Neural crest cell (in vitro differentiated cells): ENCODE measurements at regions not wholly inside any gene's neighbourhood (a gene's known extent, or its start where the extent isn't known, plus 50 kb on each side); places are given as distances from the start of the nearest gene placed in this dataset.

ENCODE experiments used
- DNase-seq: peaks from one replicate; pipeline ENCODE4 v3.0.0; 2021; ENCODE audit warnings: low read depth, mixed read lengths, low spot score
- H3K27ac Mint-ChIP-seq: one replicate; pipeline ENCODE4 v1.8.0; 2021; ENCODE audit warnings: mild to moderate bottlenecking, mixed read lengths; ENCODE audit not compliant: unreplicated experiment
- H3K27me3 Mint-ChIP-seq: 2 replicates; pipeline ENCODE4 v1.8.0; 2021; ENCODE audit warnings: low read depth, mild to moderate bottlenecking, mixed read lengths
- H3K36me3 Mint-ChIP-seq: 2 replicates; pipeline ENCODE4 v1.8.0; 2021; ENCODE audit warnings: low read depth, mild to moderate bottlenecking, mixed read lengths
- H3K4me1 Mint-ChIP-seq: 2 replicates; pipeline ENCODE4 v1.8.0; 2021; ENCODE audit warnings: mixed read lengths
- H3K4me3 Mint-ChIP-seq: one replicate; pipeline ENCODE4 v1.8.0; 2021; ENCODE audit warnings: mild to moderate bottlenecking, mixed read lengths
- H3K9me3 Mint-ChIP-seq: 2 replicates; pipeline ENCODE4 v1.8.0; 2021; ENCODE audit warnings: mixed read lengths
- TF ChIP-seq, protein P1 (sequence below): fragments of 200-600 bp; sonication (generic); conservative IDR thresholded peaks from 2 replicates; pipeline ENCODE4 v1.5.0; 2021; ENCODE audit warnings: antibody characterized with exemption, mild to moderate bottlenecking

DNA sequence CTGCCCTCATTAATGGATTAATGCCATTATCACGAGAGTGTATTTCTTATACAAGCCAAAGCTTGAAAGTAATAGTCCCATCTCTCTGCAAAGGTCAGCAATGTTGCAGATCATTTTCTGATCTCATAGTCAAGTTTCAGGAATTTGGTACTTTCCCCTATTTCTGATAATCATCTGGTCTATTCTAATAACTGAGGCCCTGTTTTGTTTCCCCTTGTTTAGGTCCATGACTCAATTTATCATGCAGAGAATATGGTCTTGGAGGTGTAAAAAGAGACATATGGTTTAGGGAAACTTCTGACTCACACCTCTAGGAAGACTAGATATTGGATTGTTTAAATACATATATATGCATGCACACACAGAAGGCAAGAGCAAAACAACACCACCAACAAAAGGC is 339.3 kb upstream of the NUDT12 start:
- H3K9me3 Mint-ChIP-seq = peaks cover 10% of the 10 kb centered on the region
- no peak for DNase-seq
- H3K27me3 Mint-ChIP-seq = no peaks in the 10 kb centered on the region
- H3K4me1 Mint-ChIP-seq = peaks cover 6% of the 10 kb centered on the region
- H3K27ac Mint-ChIP-seq = no peak overlapping the region
- H3K4me3 Mint-ChIP-seq = no peak overlapping the region
- H3K36me3 Mint-ChIP-seq = peaks cover 4% of the 10 kb centered on the region
- TF ChIP-seq, protein P1, sequence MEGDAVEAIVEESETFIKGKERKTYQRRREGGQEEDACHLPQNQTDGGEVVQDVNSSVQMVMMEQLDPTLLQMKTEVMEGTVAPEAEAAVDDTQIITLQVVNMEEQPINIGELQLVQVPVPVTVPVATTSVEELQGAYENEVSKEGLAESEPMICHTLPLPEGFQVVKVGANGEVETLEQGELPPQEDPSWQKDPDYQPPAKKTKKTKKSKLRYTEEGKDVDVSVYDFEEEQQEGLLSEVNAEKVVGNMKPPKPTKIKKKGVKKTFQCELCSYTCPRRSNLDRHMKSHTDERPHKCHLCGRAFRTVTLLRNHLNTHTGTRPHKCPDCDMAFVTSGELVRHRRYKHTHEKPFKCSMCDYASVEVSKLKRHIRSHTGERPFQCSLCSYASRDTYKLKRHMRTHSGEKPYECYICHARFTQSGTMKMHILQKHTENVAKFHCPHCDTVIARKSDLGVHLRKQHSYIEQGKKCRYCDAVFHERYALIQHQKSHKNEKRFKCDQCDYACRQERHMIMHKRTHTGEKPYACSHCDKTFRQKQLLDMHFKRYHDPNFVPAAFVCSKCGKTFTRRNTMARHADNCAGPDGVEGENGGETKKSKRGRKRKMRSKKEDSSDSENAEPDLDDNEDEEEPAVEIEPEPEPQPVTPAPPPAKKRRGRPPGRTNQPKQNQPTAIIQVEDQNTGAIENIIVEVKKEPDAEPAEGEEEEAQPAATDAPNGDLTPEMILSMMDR = no peak

DNA sequence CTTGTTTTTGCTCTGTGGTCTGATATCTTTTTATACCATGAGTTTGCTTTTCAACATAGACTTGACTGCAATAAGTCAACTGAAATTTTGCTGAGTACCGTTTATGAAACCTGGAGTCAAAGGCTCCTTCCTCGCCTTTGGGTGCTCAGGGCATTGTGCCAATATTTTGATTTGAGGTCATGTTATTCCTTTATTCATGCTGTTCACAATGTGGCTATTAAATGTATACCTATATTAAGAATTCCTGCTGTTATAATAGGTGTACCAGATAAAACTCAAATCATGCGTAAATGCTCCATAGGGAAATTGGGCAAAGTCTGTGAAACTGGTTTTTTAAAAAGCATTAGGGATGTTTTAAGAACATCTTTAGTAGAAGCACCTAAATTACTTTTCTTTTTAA is 334.0 kb upstream of the NUDT12 start:
- Mint-ChIP-seq H3K27ac (no peak overlapping the region), H3K4me1 (peaks cover 6% of the 10 kb centered on the region), H3K9me3 (peaks cover 5% of the 10 kb centered on the region), H3K4me3 (no peak overlapping the region), H3K36me3 (no peaks in the 10 kb centered on the region), H3K27me3 (no peaks in the 10 kb centered on the region)
- TF ChIP-seq, protein P1 = no peak
- no peak for DNase-seq

DNA sequence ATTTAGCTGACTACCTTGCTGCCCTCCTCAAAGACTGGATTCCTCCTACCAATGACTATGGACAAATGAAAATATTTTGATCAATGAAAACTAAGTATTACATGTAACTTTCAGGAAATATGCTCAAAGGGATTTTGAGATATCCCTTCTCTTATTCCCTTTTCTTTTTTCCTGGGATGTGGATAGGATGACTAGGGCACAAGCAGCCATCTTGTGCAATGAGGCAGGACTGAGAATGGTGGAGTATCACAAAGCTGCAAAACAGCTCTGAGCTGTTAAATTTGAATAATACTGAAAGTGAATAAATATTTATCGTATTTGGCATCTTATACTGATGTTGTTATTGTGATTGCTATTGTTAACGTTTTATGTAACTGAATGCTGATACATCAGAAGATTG is 333.1 kb upstream of the NUDT12 start:
- Mint-ChIP-seq H3K4me1 (peaks cover 13% of the 10 kb centered on the region), H3K9me3 (peaks cover 5% of the 10 kb centered on the region), H3K36me3 (no peaks in the 10 kb centered on the region), H3K4me3 (no peak overlapping the region), H3K27ac (no peak overlapping the region), H3K27me3 (no peaks in the 10 kb centered on the region)
- TF ChIP-seq, protein P1 = no peak
- no peak for DNase-seq

DNA sequence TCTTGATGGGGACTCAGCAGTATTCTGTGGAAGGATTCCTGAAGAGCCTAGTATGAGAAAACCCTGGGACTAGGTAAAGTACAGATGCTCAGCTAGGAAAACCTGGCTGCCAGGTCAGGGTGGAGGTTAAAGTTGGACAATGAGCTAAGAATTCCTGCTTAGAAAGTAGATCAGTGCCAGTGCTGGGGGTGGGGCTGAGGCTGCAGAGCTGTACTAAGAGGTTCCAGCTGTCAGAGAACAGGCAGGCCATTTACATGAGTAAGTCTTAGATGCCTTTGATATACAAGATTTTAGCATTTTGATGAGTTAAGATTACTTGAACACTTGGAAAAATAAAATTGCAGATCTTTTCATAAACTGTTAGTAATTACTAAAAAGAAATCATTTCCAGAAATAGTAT is 332.3 kb upstream of the NUDT12 start:
- no peak for DNase-seq
- Mint-ChIP-seq H3K36me3 (no peaks in the 10 kb centered on the region), H3K27me3 (no peaks in the 10 kb centered on the region), H3K4me1 (peaks cover 14% of the 10 kb centered on the region), H3K27ac (peak overlapping the region; percentile 3), H3K4me3 (no peak overlapping the region), H3K9me3 (peaks cover 5% of the 10 kb centered on the region)
- TF ChIP-seq, protein P1 = no peak

DNA sequence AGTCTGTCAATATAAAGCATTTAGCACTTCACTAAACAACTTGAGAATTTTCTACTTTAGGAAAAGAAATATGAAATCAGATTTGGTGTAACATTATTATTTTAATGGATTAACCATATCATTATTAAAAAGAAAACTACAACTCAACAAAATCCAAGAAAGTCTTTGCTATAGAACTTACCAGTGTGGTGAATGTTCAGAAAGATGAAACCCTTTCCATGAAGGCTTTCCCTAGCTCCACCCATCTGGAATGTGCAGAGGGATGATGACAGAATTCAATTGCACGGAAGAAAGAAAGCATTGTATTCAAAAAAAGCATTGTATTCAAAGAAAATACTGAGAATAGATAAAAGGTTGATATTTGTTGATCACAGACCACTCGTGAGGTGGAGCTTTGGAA is 328.6 kb upstream of the NUDT12 start:
- no peaks in the 10 kb centered on the region for H3K9me3 Mint-ChIP-seq
- no peak overlapping the region for H3K27ac Mint-ChIP-seq
- no peaks in the 10 kb centered on the region for H3K36me3 Mint-ChIP-seq
- peaks cover 14% of the 10 kb centered on the region for H3K4me1 Mint-ChIP-seq
- no peak for DNase-seq
- H3K27me3 Mint-ChIP-seq = no peaks in the 10 kb centered on the region
- TF ChIP-seq, protein P1 = no peak
- H3K4me3 Mint-ChIP-seq = no peak overlapping the region

DNA sequence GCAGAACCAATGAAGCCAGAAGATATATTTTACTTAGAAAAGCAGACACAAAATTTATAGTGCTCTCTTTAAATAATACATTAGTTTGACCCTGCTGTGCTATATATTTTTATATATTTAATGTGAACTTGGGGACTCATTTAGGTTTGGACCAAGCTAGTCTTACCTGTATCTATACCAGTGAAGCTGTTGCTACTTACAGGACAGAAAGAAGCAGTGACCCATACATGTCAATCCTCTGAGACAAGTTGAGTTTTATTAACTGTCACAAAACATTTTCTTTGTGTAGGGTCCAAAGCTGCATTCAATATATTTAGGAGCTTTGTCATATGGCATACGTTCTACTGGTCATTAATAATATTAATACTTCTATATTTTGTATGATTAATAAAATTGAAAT is 327.7 kb upstream of the NUDT12 start:
- Mint-ChIP-seq H3K36me3 (no peaks in the 10 kb centered on the region), H3K4me3 (no peak overlapping the region), H3K4me1 (peaks cover 14% of the 10 kb centered on the region), H3K27ac (no peak overlapping the region), H3K9me3 (no peaks in the 10 kb centered on the region), H3K27me3 (no peaks in the 10 kb centered on the region)
- DNase-seq = no peak
- TF ChIP-seq, protein P1 = no peak
